ENCODE measurements at regions not wholly inside any gene's neighbourhood (a gene's known extent, or its start where the extent isn't known, plus 50 kb on each side); places are given as distances from the start of the nearest gene placed in this dataset.

DNA sequence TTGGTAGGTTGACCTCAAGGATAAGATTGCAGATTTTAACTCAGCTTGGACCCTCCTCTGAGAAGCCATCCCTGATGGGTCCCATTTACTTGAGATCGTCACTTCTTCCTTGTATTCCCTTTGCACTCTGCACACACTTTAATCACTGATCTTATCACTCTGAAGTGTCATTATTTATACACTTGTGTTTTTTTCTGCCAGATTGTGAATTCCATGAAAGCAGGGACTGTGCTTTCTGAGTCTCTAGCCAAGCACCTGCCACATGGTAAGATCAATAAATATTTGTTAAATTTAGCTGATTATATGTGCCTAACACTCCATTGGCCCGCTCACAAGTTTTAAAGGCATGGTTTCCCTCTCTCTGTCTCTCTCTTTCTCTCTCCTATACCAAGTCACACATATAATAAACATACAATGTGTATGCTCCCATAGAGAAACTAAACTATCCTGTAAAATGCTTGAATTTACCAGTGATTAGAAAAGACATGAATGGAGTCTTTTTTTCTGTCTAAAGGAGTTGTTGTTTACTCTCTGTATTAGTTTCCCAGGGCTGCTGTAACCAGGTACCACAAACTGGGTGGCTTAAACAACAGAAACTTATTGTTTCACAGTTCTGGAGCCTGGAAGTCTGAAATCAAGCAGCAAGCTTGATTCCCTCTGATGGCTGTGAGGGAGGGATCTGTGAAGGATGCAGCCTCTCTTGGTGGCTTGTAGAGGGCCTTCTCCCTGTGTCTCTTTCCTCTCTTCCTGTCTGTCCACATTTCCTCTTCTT, 105.2 kb upstream of the GADD45A start:
- no peak for TF ChIP-seq EZH2 (IDR thresholded peaks at IDR 0.05; ENCODE audit: borderline replicate concordance, insufficient read depth, low read length, poor library complexity, severe bottlenecking)
- no peak for TF ChIP-seq SMC3 (conservative IDR thresholded peaks at IDR 0.05; ENCODE audit: poor library complexity)
- TF ChIP-seq POLR2AphosphoS5 (IDR thresholded peaks at IDR 0.05) = no peak
- TF ChIP-seq TAF1 (IDR thresholded peaks at IDR 0.05; ENCODE audit: low read depth) = no peak
- no peak for TF ChIP-seq EP300 (conservative IDR thresholded peaks at IDR 0.05; ENCODE audit: poor library complexity, severe bottlenecking)
- TF ChIP-seq, protein P1, sequence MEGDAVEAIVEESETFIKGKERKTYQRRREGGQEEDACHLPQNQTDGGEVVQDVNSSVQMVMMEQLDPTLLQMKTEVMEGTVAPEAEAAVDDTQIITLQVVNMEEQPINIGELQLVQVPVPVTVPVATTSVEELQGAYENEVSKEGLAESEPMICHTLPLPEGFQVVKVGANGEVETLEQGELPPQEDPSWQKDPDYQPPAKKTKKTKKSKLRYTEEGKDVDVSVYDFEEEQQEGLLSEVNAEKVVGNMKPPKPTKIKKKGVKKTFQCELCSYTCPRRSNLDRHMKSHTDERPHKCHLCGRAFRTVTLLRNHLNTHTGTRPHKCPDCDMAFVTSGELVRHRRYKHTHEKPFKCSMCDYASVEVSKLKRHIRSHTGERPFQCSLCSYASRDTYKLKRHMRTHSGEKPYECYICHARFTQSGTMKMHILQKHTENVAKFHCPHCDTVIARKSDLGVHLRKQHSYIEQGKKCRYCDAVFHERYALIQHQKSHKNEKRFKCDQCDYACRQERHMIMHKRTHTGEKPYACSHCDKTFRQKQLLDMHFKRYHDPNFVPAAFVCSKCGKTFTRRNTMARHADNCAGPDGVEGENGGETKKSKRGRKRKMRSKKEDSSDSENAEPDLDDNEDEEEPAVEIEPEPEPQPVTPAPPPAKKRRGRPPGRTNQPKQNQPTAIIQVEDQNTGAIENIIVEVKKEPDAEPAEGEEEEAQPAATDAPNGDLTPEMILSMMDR (IDR thresholded peaks at IDR 0.05; ENCODE audit: poor library complexity, severe bottlenecking) = no peak
- TF ChIP-seq, protein P2, sequence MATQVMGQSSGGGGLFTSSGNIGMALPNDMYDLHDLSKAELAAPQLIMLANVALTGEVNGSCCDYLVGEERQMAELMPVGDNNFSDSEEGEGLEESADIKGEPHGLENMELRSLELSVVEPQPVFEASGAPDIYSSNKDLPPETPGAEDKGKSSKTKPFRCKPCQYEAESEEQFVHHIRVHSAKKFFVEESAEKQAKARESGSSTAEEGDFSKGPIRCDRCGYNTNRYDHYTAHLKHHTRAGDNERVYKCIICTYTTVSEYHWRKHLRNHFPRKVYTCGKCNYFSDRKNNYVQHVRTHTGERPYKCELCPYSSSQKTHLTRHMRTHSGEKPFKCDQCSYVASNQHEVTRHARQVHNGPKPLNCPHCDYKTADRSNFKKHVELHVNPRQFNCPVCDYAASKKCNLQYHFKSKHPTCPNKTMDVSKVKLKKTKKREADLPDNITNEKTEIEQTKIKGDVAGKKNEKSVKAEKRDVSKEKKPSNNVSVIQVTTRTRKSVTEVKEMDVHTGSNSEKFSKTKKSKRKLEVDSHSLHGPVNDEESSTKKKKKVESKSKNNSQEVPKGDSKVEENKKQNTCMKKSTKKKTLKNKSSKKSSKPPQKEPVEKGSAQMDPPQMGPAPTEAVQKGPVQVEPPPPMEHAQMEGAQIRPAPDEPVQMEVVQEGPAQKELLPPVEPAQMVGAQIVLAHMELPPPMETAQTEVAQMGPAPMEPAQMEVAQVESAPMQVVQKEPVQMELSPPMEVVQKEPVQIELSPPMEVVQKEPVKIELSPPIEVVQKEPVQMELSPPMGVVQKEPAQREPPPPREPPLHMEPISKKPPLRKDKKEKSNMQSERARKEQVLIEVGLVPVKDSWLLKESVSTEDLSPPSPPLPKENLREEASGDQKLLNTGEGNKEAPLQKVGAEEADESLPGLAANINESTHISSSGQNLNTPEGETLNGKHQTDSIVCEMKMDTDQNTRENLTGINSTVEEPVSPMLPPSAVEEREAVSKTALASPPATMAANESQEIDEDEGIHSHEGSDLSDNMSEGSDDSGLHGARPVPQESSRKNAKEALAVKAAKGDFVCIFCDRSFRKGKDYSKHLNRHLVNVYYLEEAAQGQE (IDR thresholded peaks at IDR 0.05; ENCODE audit: borderline replicate concordance) = no peak
- TF ChIP-seq RAD21 (conservative IDR thresholded peaks at IDR 0.05) = no peak
- TF ChIP-seq MXI1 (conservative IDR thresholded peaks at IDR 0.05; ENCODE audit: poor library complexity, severe bottlenecking) = no peak
- H3K9me3 ChIP-seq (ENCODE audit: low read length) = no peaks in the 10 kb centered on the region
- no peaks in the 10 kb centered on the region for H3K27me3 ChIP-seq (ENCODE audit: insufficient read depth, low read depth, low read length)
- H3K9ac ChIP-seq (ENCODE audit: low read length) = no peak overlapping the region
- H3F3A ChIP-seq (ENCODE audit: insufficient read depth, low read length, poor library complexity, severe bottlenecking) = no peaks in the 10 kb centered on the region
- H2AFZ ChIP-seq (ENCODE audit: low read depth, low read length) = no peak overlapping the region
- no peak overlapping the region for H3K4me3 ChIP-seq (ENCODE audit: low read length)
- no peaks in the 10 kb centered on the region for H3K36me3 ChIP-seq (ENCODE audit: insufficient read depth, low read length)
- H3K27ac ChIP-seq (ENCODE audit: low read length) = no peak overlapping the region
- no peaks in the 10 kb centered on the region for H3K9me2 ChIP-seq (ENCODE audit: insufficient read depth, low read length)
- H4K20me1 ChIP-seq (ENCODE audit: insufficient read depth) = no peaks in the 10 kb centered on the region
- no peak overlapping the region for H3K4me2 ChIP-seq (ENCODE audit: low read length)
- no peaks in the 10 kb centered on the region for H3K79me2 ChIP-seq (replicated peaks; ENCODE audit: insufficient read depth, low read length)

DNA sequence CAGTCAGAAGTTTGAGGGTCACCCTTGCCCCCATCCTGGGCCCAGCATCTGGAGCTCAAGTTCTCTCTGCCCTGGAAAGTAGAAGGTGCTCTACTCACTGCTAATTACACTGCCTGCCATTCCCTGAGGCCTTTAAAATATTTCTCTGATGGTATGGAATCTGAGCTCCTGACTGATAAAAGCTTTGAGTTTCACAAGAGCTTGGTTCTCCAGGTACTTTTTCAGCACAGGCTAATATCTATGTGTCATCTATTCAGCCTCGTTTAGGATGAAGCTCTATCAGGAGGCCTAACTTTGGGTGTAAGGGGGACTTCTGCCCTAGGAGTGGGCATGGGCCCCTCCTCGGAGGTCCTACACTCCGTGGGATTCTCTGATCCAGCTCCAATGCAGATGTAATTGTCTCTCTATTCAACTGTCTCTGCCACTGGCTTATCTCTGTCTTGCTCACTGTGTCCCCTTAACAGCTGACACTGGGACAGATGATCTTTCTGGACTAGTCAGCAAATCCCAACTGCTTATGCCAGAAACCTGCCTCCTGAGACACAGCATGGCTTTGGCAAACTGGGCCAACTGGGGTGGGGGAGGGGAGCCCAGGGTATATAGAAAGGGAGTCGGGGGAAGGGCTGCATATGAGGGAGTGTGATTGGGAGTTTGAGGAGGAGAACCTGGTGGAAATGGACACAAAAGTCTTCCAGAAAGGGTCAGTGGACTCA, 104.2 kb upstream of the GADD45A start:
- no peaks in the 10 kb centered on the region for H3F3A ChIP-seq (ENCODE audit: insufficient read depth, low read length, poor library complexity, severe bottlenecking)
- no peaks in the 10 kb centered on the region for H4K20me1 ChIP-seq (ENCODE audit: insufficient read depth)
- no peaks in the 10 kb centered on the region for H3K9me2 ChIP-seq (ENCODE audit: insufficient read depth, low read length)
- H2AFZ ChIP-seq (ENCODE audit: low read depth, low read length) = no peak overlapping the region
- TF ChIP-seq TAF1 (IDR thresholded peaks at IDR 0.05; ENCODE audit: low read depth) (no peak), EP300 (conservative IDR thresholded peaks at IDR 0.05; ENCODE audit: poor library complexity, severe bottlenecking) (no peak), MXI1 (conservative IDR thresholded peaks at IDR 0.05; ENCODE audit: poor library complexity, severe bottlenecking) (no peak), POLR2AphosphoS5 (IDR thresholded peaks at IDR 0.05) (no peak), RAD21 (conservative IDR thresholded peaks at IDR 0.05) (no peak), SMC3 (conservative IDR thresholded peaks at IDR 0.05; ENCODE audit: poor library complexity) (no peak), EZH2 (IDR thresholded peaks at IDR 0.05; ENCODE audit: borderline replicate concordance, insufficient read depth, low read length, poor library complexity, severe bottlenecking) (no peak)
- TF ChIP-seq, protein P1 (IDR thresholded peaks at IDR 0.05; ENCODE audit: poor library complexity, severe bottlenecking) = no peak
- TF ChIP-seq, protein P2 (IDR thresholded peaks at IDR 0.05; ENCODE audit: borderline replicate concordance) = no peak
- no peak overlapping the region for H3K4me3 ChIP-seq (ENCODE audit: low read length)
- no peaks in the 10 kb centered on the region for H3K27me3 ChIP-seq (ENCODE audit: insufficient read depth, low read depth, low read length)
- H3K9ac ChIP-seq (ENCODE audit: low read length) = no peak overlapping the region
- H3K79me2 ChIP-seq (replicated peaks; ENCODE audit: insufficient read depth, low read length) = no peaks in the 10 kb centered on the region
- no peaks in the 10 kb centered on the region for H3K9me3 ChIP-seq (ENCODE audit: low read length)
- H3K36me3 ChIP-seq (ENCODE audit: insufficient read depth, low read length) = no peaks in the 10 kb centered on the region
- H3K27ac ChIP-seq (ENCODE audit: low read length) = no peak overlapping the region
- H3K4me2 ChIP-seq (ENCODE audit: low read length) = no peak overlapping the region

All from neural cell (in vitro differentiated cells).